ENCODE measurements at regions not wholly inside any gene's neighbourhood (a gene's known extent, or its start where the extent isn't known, plus 50 kb on each side); places are given as distances from the start of the nearest gene placed in this dataset.

DNA sequence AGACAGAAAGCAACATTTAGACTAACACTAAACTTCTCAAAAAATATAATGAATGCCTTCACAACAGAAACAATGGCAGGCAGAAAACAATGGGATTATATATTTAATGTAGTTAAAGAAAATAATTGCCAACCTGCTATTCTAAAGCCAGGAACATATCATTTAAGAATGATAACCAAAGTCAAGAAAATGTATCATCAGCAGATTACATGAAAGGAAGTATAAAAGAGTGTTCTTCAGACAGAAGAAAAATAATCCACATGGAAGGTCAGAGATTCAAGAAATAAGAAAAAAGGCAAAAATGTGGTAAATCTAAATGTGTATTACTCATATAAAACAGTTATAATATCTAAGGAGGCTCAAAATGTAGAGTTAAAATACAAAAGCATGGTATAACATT, 98.1 kb downstream of the CYP26A1 start:
- TF ChIP-seq, protein P1, sequence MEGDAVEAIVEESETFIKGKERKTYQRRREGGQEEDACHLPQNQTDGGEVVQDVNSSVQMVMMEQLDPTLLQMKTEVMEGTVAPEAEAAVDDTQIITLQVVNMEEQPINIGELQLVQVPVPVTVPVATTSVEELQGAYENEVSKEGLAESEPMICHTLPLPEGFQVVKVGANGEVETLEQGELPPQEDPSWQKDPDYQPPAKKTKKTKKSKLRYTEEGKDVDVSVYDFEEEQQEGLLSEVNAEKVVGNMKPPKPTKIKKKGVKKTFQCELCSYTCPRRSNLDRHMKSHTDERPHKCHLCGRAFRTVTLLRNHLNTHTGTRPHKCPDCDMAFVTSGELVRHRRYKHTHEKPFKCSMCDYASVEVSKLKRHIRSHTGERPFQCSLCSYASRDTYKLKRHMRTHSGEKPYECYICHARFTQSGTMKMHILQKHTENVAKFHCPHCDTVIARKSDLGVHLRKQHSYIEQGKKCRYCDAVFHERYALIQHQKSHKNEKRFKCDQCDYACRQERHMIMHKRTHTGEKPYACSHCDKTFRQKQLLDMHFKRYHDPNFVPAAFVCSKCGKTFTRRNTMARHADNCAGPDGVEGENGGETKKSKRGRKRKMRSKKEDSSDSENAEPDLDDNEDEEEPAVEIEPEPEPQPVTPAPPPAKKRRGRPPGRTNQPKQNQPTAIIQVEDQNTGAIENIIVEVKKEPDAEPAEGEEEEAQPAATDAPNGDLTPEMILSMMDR (IDR thresholded peaks at IDR 0.05; ENCODE audit: unreplicated experiment in 3 of 3): no peak
- Mint-ChIP-seq H3K9me3 (peaks cover 23% of the 10 kb centered on the region), H3K36me3 (ENCODE audit: low read depth) (peaks cover 15% of the 10 kb centered on the region), H3K27ac (no peak overlapping the region), H3K4me1 (peaks cover 21% of the 10 kb centered on the region), H3K27me3 (ENCODE audit: low read depth) (peaks cover 6% of the 10 kb centered on the region), H3K4me3 (no peak overlapping the region)

DNA sequence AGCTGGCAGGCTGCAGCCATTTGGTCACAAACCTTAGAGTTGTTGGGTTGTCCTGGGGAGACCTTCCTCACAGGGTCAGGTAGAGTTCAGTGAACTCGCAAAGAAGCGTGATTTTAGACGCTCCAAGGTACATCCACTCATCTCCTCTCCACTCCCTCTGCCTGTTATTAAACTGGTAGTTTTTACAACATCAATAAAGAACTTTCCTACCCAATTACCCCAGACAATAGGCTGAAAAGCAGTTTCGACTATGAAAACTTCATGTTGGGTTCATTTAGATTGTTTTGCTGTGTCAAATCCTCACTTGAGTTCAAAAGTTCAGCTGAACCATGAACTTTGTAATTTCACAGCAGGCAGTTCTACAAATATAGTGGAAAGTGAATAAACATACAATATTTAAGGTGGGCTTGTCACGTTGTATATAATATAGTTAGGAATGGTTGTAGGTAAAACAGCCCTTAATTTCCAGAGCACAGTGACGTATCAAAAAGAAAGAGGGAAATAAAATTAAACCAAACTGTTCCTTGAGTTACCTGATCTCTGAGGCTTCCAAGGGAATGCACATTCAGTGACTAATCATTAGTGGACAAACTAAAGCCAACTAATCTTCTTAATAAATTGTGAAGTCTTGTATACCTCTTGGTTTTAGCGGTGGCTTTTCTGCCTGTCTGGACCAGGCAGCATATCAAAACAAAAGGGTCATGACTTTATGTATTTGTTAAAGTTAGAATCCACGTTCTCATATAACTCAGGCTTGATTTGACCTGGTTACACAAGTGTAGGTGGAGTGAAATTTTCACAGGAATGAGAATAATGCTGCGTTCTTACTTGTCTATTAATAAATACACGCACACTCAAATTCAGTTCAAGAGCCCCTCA, 100.5 kb downstream of the CYP26A1 start:
- Mint-ChIP-seq H3K4me1 (peaks cover 34% of the 10 kb centered on the region), H3K4me3 (no peak overlapping the region), H3K27me3 (ENCODE audit: low read depth) (peaks cover 6% of the 10 kb centered on the region), H3K27ac (peak overlapping the region in 1 of 3 experiments; percentile 59), H3K9me3 (peaks cover 17% of the 10 kb centered on the region), H3K36me3 (ENCODE audit: low read depth) (peaks cover 8% of the 10 kb centered on the region)
- TF ChIP-seq, protein P1 (IDR thresholded peaks at IDR 0.05; ENCODE audit: unreplicated experiment in 3 of 3): no peak

DNA sequence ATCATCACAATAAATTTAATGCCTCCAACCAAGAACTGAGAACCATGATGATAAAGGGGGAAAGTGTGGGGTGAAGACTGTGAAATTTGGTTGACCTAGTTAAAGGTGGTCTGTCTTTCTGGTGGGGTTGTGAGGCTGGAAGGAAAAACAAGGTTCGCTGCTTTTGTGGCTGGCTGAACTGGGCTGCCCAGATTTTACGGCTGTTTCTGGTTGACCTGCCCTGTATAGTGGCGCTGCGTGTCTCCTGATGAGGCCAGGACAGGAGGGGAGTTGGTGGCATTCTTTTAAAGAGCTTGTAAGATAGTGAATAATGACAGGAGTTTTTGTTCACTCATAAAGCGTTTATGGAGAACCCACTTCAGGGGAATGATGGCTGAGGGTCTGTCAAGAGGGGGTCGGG, 101.8 kb downstream of the CYP26A1 start:
- Mint-ChIP-seq H3K4me1 (peaks cover 40% of the 10 kb centered on the region), H3K27me3 (ENCODE audit: low read depth) (peaks cover 6% of the 10 kb centered on the region), H3K9me3 (peaks cover 11% of the 10 kb centered on the region), H3K4me3 (no peak overlapping the region), H3K27ac (peak overlapping the region in 2 of 3 experiments; percentile 1 to 6), H3K36me3 (ENCODE audit: low read depth) (peaks cover under 1% of the 10 kb centered on the region)
- TF ChIP-seq, protein P1 (IDR thresholded peaks at IDR 0.05; ENCODE audit: unreplicated experiment in 3 of 3): no peak

DNA sequence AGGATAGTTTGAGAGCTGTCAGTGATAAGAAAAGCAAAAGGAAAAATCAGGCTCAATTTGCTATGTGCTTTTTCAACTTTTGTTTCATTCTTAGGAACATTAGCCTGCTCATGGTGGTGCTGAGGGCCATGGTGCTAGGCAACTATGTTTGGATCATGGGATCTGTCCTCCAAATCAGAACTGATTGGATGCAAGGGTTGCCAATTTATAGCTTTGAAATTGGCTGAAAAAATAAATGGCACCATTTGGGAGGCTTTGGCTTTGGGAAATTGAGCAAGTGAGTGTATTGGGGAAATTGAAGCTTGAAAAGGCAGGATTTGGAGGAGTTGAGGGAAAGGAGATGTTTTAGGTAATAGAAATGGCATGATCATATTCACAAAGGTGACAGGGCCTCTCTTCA, 103.8 kb downstream of the CYP26A1 start:
- TF ChIP-seq, protein P1 (IDR thresholded peaks at IDR 0.05; ENCODE audit: unreplicated experiment in 3 of 3): no peak
- peaks cover 6% of the 10 kb centered on the region for H3K27me3 Mint-ChIP-seq (ENCODE audit: low read depth)
- peak overlapping the region in 1 of 3 experiments; percentile 50 for H3K27ac Mint-ChIP-seq
- peaks cover 3% of the 10 kb centered on the region for H3K9me3 Mint-ChIP-seq
- no peaks in the 10 kb centered on the region for H3K36me3 Mint-ChIP-seq (ENCODE audit: low read depth)
- peaks cover 50% of the 10 kb centered on the region for H3K4me1 Mint-ChIP-seq
- H3K4me3 Mint-ChIP-seq: no peak overlapping the region

DNA sequence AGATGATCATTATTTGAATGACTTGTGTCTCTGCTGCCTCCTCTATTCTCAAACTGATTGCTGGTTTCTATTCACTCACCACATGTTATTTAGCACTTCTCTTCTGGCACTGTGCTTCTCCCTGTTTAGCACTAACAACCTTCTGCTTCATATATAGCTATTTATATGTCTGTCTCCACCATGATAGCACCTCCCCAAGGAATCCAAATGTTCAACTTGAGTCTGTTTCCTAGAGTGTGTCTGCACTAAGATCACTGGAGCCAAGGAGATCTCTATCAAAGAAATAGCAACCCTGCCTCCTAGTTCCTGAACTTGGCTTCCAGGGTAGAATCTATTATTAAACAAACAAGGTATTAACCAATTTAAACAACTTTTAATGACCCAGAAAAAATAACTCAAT, 104.5 kb downstream of the CYP26A1 start:
- TF ChIP-seq, protein P1 (IDR thresholded peaks at IDR 0.05; ENCODE audit: unreplicated experiment in 3 of 3): no peak
- peaks cover 6% of the 10 kb centered on the region for H3K27me3 Mint-ChIP-seq (ENCODE audit: low read depth)
- H3K4me1 Mint-ChIP-seq: peaks cover 50% of the 10 kb centered on the region
- peaks cover 3% of the 10 kb centered on the region for H3K9me3 Mint-ChIP-seq
- H3K4me3 Mint-ChIP-seq: no peak overlapping the region
- no peaks in the 10 kb centered on the region for H3K36me3 Mint-ChIP-seq (ENCODE audit: low read depth)
- peak overlapping the region in 1 of 3 experiments; percentile 18 for H3K27ac Mint-ChIP-seq

All from nephron (organoid).